K562 (cell line): ENCODE measurements at regions not wholly inside any gene's neighbourhood (a gene's known extent, or its start where the extent isn't known, plus 50 kb on each side); places are given as distances from the start of the nearest gene placed in this dataset.

ENCODE experiments used
- ATF1 ChIP-seq, 2 experiments: fragments of 450-650 bp in 1 of 2; IDR thresholded peaks; 2 replicates each; pipeline ENCODE4 v1.6.1; 2016; ENCODE audit warnings: missing compliant biosample characterization in 1 of 2, missing genetic modification characterization in 1 of 2
- ATF3 ChIP-seq, 2 experiments: fragments of 450-650 bp in 1 of 2; sonication (generic) in 1 of 2; formaldehyde crosslinking in 1 of 2; IDR thresholded peaks in 1 of 2; conservative IDR thresholded peaks in 1 of 2; 2 replicates each; pipeline versions ENCODE4 v1.6.1 to v1.8.1; 2016 to 2023; ENCODE audit warnings: mild to moderate bottlenecking in 2 of 2, moderate library complexity in 2 of 2, inconsistent platforms in 1 of 2, missing genetic modification reagents in 1 of 2
- E2F5 ChIP-seq: sonication (generic); formaldehyde crosslinking; IDR thresholded peaks from 2 replicates; pipeline ENCODE4 v1.8.0; 2022; ENCODE audit warnings: mild to moderate bottlenecking, missing genetic modification reagents
- HDGF ChIP-seq: fragments of 450-650 bp; IDR thresholded peaks from 2 replicates; pipeline ENCODE4 v1.6.1; 2016
- HES1 ChIP-seq: fragments of 450-650 bp; IDR thresholded peaks from 2 replicates; pipeline ENCODE4 v1.6.1; 2016; ENCODE audit warnings: low read depth, mild to moderate bottlenecking, moderate library complexity
- MTA1 ChIP-seq: fragments of 450-650 bp; IDR thresholded peaks from 2 replicates; pipeline ENCODE4 v1.6.1; 2017; ENCODE audit warnings: borderline replicate concordance
- MTA3 ChIP-seq: fragments of 450-650 bp; formaldehyde crosslinking; IDR thresholded peaks from 2 replicates; pipeline ENCODE4 v1.6.1; 2017; ENCODE audit warnings: mild to moderate bottlenecking, borderline replicate concordance
- MXI1 ChIP-seq: IDR thresholded peaks from 2 replicates; pipeline ENCODE4 v1.6.1; 2011; ENCODE audit warnings: low read depth, mild to moderate bottlenecking, improper control_type of control experiment, low read length
- NR2C2 ChIP-seq, 2 experiments: fragments of 200-800 bp in 1 of 2; sonication (Bioruptor generic) in 1 of 2; sonication (generic) in 1 of 2; formaldehyde crosslinking in 1 of 2; IDR thresholded peaks; 2 replicates each; pipeline versions ENCODE4 v1.6.1 to v1.8.0; 2016 to 2022; ENCODE audit warnings: mild to moderate bottlenecking in 1 of 2, missing compliant biosample characterization in 1 of 2, missing genetic modification characterization in 1 of 2, missing genetic modification reagents in 1 of 2
- SMAD2 ChIP-seq: fragments of 150-350 bp; IDR thresholded peaks from 2 replicates; pipeline ENCODE4 v1.6.1; 2014; ENCODE audit warnings: low read depth, mild to moderate bottlenecking, low read length
- YY1 ChIP-seq, 3 experiments: IDR thresholded peaks; 2 replicates each; pipeline ENCODE4 v1.6.1; 2011; ENCODE audit warnings: low read length in 2 of 3, mild to moderate bottlenecking in 2 of 3, moderate library complexity in 2 of 3, borderline replicate concordance in 1 of 3, control low read depth in 1 of 3, low read depth in 1 of 3; ENCODE audit not compliant: insufficient read depth in 3 of 3, insufficient replicate concordance in 2 of 3, control insufficient read depth in 1 of 3, insufficient read length in 1 of 3; ENCODE audit errors: extremely low read depth in 1 of 3
- ZBED1 ChIP-seq: IDR thresholded peaks from 2 replicates; pipeline ENCODE4 v1.6.1; 2014
- ZC3H11A ChIP-seq: IDR thresholded peaks from 2 replicates; pipeline ENCODE4 v1.6.1; 2012; ENCODE audit warnings: low read depth, low read length, improper control_type of control experiment
- ZNF79 ChIP-seq: fragments of 250-450 bp; sonication (Bioruptor Pico); IDR thresholded peaks from 2 replicates; pipeline ENCODE4 v1.4.0; 2020; ENCODE audit warnings: low read depth, mild to moderate bottlenecking, moderate library complexity

- TF ChIP-seq ATF3 (IDR thresholded peaks at IDR 0.05), result no peak
- TF ChIP-seq ATF3 (CRISPR knock-in tag; conservative IDR thresholded peaks at IDR 0.05), result no peak
- TF ChIP-seq NR2C2 (CRISPR knock-in tag; IDR thresholded peaks at IDR 0.05), result no peak
- TF ChIP-seq NR2C2 (tag; IDR thresholded peaks at IDR 0.05), result no peak
- TF ChIP-seq HDGF, result no peak
- no peak for TF ChIP-seq HES1
- TF ChIP-seq SMAD2, result no peak
- TF ChIP-seq MTA1, result no peak
- no peak for TF ChIP-seq YY1 (IDR thresholded peaks at IDR 0.05; ENCODE audit: borderline replicate concordance in 1 of 3, control insufficient read depth in 1 of 3, extremely low read depth in 1 of 3, insufficient read depth in 3 of 3, insufficient read length in 1 of 3, insufficient replicate concordance in 2 of 3, low read depth in 1 of 3, low read length in 2 of 3)
- no peak for TF ChIP-seq ZBED1
- no peak for TF ChIP-seq E2F5 (CRISPR knock-in tag)
- TF ChIP-seq MTA3, result no peak
- TF ChIP-seq ZC3H11A, result no peak
- TF ChIP-seq ATF1 (CRISPR knock-in tag; IDR thresholded peaks at IDR 0.05), result no peak
- TF ChIP-seq ATF1 (tag; IDR thresholded peaks at IDR 0.05), result no peak
- no peak for TF ChIP-seq MXI1
- TF ChIP-seq ZNF79 (CRISPR knock-in tag), result no peak
Observed at GRCh38 chr1:56079391-56079790, 500.0 kb downstream of the PLPP3 start.
